ENCODE measurements at regions not wholly inside any gene's neighbourhood (a gene's known extent, or its start where the extent isn't known, plus 50 kb on each side); places are given as distances from the start of the nearest gene placed in this dataset.
A peak's percentile ranks its signal among the peaks of the same experiment; 100 is the strongest.

DNA sequence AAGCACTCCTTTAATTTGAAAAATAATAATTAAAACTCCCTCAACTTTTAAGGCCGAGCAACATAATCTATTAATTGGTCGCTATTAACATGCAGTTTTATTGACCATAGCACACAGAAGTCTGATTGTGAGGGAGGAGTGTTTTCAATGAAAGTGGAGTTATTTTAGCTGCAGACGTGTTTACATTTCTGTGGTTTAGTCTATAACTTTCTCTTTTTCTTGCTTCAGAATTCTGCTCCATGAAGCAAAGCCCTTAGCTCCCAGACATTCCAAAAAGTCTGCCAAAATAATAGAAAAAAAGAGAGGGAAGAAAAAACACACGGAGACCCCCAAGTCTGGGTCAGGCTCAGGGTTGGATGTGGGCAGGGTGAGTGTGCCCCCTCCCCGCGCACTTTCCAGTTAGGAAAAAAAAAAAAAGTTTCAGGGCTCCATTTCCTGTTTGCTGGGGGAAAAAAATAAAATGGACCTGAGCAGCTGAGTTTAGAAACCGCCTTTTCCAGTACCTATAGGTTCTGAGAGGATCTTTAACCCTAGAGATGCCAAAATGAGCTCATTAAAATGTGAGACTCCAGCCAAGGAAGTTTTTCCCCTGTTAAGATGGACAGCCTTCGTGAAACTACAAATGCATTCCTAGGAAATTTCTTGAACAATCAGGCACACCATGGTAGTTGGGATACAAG is 143.7 kb upstream of the ETS2 start:
- Histone ChIP-seq H3K27ac (peak overlapping the region in 1 of 4 donors; percentile 78), H3K36me3 (no peaks in the 10 kb centered on the region), H3K4me3 (peak overlapping the region in 3 of 4 donors; percentile 62 to 78 (median 66)), H3K9me3 (no peaks in the 10 kb centered on the region), H3K4me1 (peaks cover 0 to 27% (median 10%) of the 10 kb centered on the region in 3 donors), H3K27me3 (peaks cover 0 to 47% (median 3%) of the 10 kb centered on the region in 4 donors)
- TF ChIP-seq POLR2A (IDR thresholded peaks at IDR 0.05) = no peak
- TF ChIP-seq, protein P1, sequence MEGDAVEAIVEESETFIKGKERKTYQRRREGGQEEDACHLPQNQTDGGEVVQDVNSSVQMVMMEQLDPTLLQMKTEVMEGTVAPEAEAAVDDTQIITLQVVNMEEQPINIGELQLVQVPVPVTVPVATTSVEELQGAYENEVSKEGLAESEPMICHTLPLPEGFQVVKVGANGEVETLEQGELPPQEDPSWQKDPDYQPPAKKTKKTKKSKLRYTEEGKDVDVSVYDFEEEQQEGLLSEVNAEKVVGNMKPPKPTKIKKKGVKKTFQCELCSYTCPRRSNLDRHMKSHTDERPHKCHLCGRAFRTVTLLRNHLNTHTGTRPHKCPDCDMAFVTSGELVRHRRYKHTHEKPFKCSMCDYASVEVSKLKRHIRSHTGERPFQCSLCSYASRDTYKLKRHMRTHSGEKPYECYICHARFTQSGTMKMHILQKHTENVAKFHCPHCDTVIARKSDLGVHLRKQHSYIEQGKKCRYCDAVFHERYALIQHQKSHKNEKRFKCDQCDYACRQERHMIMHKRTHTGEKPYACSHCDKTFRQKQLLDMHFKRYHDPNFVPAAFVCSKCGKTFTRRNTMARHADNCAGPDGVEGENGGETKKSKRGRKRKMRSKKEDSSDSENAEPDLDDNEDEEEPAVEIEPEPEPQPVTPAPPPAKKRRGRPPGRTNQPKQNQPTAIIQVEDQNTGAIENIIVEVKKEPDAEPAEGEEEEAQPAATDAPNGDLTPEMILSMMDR (IDR thresholded peaks at IDR 0.05) = no peak
- intact Hi-C loops (cut with DNase I) = no loop called here
- no peak for DNase-seq
- WGBS, 2 donors = 30 to 37% methylated on average over 8 of the region's 8 CpGs

DNA sequence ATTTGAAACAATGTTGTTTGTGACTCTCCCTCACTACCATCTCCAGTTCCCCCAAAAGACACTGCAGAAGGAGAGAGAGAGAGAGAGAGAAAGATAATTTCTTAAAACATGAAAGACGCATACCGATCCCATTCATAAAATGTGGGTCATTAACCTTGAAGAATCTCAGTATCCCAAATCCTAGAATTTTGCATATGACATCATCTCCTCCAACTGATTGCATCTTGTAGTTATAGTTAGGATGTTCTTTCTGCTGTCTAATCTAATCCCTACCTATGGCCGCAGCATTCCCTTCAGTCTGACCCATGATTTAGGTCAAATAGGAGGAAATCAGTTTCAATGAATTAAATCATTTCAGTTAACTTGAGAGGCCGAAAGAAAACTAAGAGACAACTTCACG is 142.4 kb upstream of the ETS2 start:
- DNase-seq = no peak
- peaks cover 0 to 27% (median 10%) of the 10 kb centered on the region in 3 donors for H3K4me1 ChIP-seq
- no peaks in the 10 kb centered on the region for H3K36me3 ChIP-seq
- TF ChIP-seq, protein P1 (IDR thresholded peaks at IDR 0.05) = no peak
- WGBS, 2 donors = 79 to 85% methylated on average over 5 of the region's 5 CpGs
- H3K4me3 ChIP-seq = no peak overlapping the region
- peaks cover 0 to 36% (median 3%) of the 10 kb centered on the region in 4 donors for H3K27me3 ChIP-seq
- H3K9me3 ChIP-seq = no peaks in the 10 kb centered on the region
- H3K27ac ChIP-seq = no peak overlapping the region
- intact Hi-C loops (cut with DNase I) = no loop called here

DNA sequence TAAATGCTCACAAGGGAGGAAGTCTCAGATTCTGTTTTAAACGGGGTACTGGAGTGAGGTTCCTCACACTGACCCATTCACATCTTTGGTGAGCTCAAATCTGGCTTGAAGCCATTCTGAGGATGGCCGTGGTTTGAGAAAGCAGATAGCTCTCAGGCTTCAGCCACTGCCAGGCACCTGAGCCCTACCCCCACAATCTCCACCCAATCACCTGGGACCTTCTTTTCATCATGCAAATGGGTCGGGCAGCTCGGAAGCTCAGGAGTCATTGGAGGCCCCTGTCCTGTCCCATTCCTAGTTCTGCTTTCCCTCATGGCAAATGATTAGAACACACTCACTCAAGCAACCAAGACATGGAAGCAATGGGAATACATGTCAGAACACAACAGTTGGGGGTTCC is 141.4 kb upstream of the ETS2 start:
- Histone ChIP-seq H3K4me3 (no peak overlapping the region), H3K4me1 (peaks cover 0 to 27% (median 10%) of the 10 kb centered on the region in 3 donors), H3K36me3 (no peaks in the 10 kb centered on the region), H3K27ac (no peak overlapping the region), H3K9me3 (no peaks in the 10 kb centered on the region), H3K27me3 (peaks cover 0 to 29% (median 3%) of the 10 kb centered on the region in 4 donors)
- intact Hi-C loops (cut with DNase I) = no loop called here
- TF ChIP-seq, protein P1 (IDR thresholded peaks at IDR 0.05) = no peak
- TF ChIP-seq POLR2A (IDR thresholded peaks at IDR 0.05) = no peak
- WGBS, 2 donors = 48 to 54% methylated on average over 2 to 4 of the region's 4 CpGs
- no peak for DNase-seq

DNA sequence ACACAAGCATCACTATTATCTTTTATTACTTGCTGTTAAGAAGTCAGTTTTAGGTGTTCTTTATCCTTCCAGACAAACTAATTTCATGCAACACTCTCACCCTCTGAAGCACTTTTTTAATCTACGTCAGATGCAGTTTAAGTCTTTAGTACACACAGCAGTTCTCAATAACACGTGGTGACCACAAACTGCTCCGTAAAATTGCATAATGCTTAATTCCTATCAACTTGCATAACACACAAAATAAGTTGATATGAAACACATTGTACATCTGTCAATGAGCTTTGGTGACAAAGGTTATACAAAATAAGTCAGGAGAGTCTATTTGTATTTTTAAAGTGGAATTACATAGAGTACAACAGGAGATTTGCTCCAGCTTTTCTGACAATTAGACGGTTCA is 140.9 kb upstream of the ETS2 start:
- H3K27me3 ChIP-seq = peaks cover 0 to 23% (median 2%) of the 10 kb centered on the region in 4 donors
- no peak for DNase-seq
- H3K9me3 ChIP-seq = no peaks in the 10 kb centered on the region
- 62 to 65% methylated on average over 4 of the region's 4 CpGs for WGBS, 2 donors
- H3K4me1 ChIP-seq = peaks cover 0 to 24% (median 10%) of the 10 kb centered on the region in 3 donors
- H3K36me3 ChIP-seq = no peaks in the 10 kb centered on the region
- TF ChIP-seq, protein P1 (IDR thresholded peaks at IDR 0.05) = no peak
- TF ChIP-seq POLR2A (IDR thresholded peaks at IDR 0.05) = no peak
- H3K4me3 ChIP-seq = no peak overlapping the region
- intact Hi-C loops (cut with DNase I) = no loop called here
- H3K27ac ChIP-seq = no peak overlapping the region

DNA sequence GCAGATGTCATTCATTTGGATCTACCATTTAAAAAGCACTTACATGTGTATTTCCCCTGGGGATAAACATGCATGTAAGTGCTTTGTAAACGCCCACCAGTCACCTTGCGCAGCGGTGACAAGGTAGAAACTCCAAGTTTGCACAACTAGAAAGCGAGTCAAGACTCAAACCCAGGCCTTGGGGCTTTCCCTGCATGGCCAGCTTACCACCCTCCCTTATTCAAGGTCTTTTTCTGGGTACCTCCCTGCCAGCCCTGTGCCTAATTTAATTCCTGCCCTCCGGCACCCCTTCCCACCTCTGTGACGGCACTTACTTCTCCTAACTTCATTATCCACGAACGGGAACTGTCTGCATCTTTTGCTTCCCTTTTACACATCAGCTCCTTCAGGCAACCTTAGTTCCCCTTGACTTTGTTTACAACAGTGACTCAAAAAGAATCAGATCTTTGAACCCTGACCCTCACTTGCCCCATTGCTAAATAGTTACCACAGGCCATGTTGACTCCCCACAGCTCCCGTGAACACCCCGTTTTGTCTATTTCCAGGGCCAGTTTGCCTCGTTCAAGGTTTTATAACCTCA is 138.3 kb upstream of the ETS2 start:
- no peak for DNase-seq
- no peaks in the 10 kb centered on the region for H3K36me3 ChIP-seq
- TF ChIP-seq, protein P1 (IDR thresholded peaks at IDR 0.05) = no peak
- TF ChIP-seq POLR2A (IDR thresholded peaks at IDR 0.05) = no peak
- intact Hi-C loops (cut with DNase I) = no loop called here
- H3K4me1 ChIP-seq = no peaks in the 10 kb centered on the region
- H3K27me3 ChIP-seq = peaks cover 0 to 4% (median 0%) of the 10 kb centered on the region in 4 donors
- WGBS, 2 donors = 73 to 80% methylated on average over 11 of the region's 11 CpGs
- H3K4me3 ChIP-seq = no peak overlapping the region
- H3K9me3 ChIP-seq = no peaks in the 10 kb centered on the region
- no peak overlapping the region for H3K27ac ChIP-seq
